ENCODE measurements at regions not wholly inside any gene's neighbourhood (a gene's known extent, or its start where the extent isn't known, plus 50 kb on each side); places are given as distances from the start of the nearest gene placed in this dataset.

DNA sequence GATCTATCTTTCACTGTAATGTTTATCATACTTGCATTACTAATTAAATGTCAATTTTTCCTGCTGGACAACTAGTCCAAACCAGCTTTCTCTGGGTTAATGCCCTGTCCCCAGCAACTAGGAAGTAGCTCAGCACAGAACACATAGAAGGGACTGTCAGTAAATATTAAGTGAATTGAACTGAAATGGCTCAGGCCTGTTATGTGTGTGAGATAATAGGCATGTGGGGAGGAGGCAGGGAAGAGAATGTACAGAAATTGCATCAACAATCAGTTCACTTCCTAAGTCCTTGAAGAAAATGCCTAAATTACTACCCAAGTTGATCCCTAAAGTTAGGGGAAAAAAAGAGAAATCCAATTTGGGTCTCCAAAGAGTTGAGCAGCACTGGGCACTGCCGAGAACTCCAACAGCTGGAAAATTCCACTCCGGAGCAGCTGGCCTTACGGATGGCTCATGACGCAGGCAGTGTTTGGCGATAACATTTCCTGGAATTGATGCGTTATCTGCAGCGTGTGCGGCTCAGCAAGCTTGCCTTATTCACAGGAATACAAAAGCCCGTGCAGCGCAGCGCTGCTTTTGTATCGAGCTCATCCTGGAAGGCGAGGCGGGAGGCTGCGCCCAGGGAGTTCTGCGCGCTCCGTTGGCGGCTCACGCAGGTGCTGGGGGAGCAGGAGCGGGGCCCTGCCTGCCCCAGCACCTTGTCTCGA is 297.3 kb upstream of the LCORL start (continued):
- TF ChIP-seq BRD4 (CRISPR knock-in tag; IDR thresholded peaks at IDR 0.05): no peak
- TF ChIP-seq ZNF337 (CRISPR knock-in tag; IDR thresholded peaks at IDR 0.05; ENCODE audit: borderline replicate concordance, low read depth): no peak
- TF ChIP-seq, protein P1, sequence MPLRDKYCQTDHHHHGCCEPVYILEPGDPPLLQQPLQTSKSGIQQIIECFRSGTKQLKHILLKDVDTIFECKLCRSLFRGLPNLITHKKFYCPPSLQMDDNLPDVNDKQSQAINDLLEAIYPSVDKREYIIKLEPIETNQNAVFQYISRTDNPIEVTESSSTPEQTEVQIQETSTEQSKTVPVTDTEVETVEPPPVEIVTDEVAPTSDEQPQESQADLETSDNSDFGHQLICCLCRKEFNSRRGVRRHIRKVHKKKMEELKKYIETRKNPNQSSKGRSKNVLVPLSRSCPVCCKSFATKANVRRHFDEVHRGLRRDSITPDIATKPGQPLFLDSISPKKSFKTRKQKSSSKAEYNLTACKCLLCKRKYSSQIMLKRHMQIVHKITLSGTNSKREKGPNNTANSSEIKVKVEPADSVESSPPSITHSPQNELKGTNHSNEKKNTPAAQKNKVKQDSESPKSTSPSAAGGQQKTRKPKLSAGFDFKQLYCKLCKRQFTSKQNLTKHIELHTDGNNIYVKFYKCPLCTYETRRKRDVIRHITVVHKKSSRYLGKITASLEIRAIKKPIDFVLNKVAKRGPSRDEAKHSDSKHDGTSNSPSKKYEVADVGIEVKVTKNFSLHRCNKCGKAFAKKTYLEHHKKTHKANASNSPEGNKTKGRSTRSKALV (CRISPR knock-in tag; IDR thresholded peaks at IDR 0.05): no peak

DNA sequence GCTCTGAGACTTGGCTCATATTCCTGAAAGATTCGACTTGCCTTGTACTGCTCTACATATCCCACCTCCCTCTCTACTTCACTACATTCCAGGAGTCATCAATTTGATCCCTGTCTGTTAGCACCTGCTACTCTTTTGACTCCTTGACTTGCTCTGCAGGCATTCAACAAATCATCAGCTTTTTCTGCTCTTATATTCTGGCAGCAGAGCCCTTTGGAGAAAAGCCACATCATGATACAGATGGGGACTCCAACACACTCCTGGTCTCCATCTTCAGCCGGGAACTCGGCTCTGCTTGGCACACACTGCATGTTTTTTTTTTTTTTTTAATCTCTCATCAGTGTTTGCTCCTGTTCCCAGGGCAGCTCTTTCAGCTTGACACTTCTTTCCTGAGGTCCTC is 293.2 kb upstream of the LCORL start:
- Histone ChIP-seq H2AFZ (ENCODE audit: low read length) (no peak overlapping the region), H3K27me3 (ENCODE audit: control insufficient read depth in 1 of 2, insufficient read depth in 2 of 2, low read length in 2 of 2) (no peaks in the 10 kb centered on the region), H3K36me3 (replicated peaks in 1 of 2; ENCODE audit: control insufficient read depth in 1 of 2, insufficient read depth in 2 of 2, low read length in 2 of 2) (no peaks in the 10 kb centered on the region), H3K4me3 (replicated peaks in 1 of 3; ENCODE audit: insufficient read depth in 1 of 3, low read depth in 2 of 3, low read length in 3 of 3) (no peak overlapping the region), H3K9me3 (ENCODE audit: low read length) (no peaks in the 10 kb centered on the region), H3K9ac (ENCODE audit: insufficient read depth, low read depth, low read length) (no peak overlapping the region), H3K79me2 (ENCODE audit: insufficient read depth, low read length) (no peaks in the 10 kb centered on the region), H3K4me2 (ENCODE audit: low read depth, low read length) (no peak overlapping the region), H3K4me1 (ENCODE audit: insufficient read depth, low read length) (no peaks in the 10 kb centered on the region), H4K20me1 (ENCODE audit: insufficient read depth, low read length) (no peaks in the 10 kb centered on the region), H3K27ac (ENCODE audit: extremely low read length, insufficient read depth, low read length) (no peak overlapping the region)
- TF ChIP-seq EED (CRISPR knock-in tag; IDR thresholded peaks at IDR 0.05) (no peak), RNF2 (conservative IDR thresholded peaks at IDR 0.05; ENCODE audit: low read depth) (no peak), ZNF709 (CRISPR knock-in tag; IDR thresholded peaks at IDR 0.05) (no peak), MIER2 (CRISPR knock-in tag; IDR thresholded peaks at IDR 0.05) (no peak)
- TF ChIP-seq, protein P2, sequence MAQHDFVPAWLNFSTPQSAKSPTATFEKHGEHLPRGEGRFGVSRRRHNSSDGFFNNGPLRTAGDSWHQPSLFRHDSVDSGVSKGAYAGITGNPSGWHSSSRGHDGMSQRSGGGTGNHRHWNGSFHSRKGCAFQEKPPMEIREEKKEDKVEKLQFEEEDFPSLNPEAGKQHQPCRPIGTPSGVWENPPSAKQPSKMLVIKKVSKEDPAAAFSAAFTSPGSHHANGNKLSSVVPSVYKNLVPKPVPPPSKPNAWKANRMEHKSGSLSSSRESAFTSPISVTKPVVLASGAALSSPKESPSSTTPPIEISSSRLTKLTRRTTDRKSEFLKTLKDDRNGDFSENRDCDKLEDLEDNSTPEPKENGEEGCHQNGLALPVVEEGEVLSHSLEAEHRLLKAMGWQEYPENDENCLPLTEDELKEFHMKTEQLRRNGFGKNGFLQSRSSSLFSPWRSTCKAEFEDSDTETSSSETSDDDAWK (CRISPR knock-in tag; IDR thresholded peaks at IDR 0.05): no peak
- in situ Hi-C loops (cut with HindIII; ENCODE audit: extremely low pct_ligation_motif_present, low pct_unique_long_range_greater_than_20kb): no loop called here
- CTCF ChIA-PET (ENCODE audit: low intra/inter-chr PET ratio, low total read pairs): no interaction called here
- DNase-seq (ENCODE audit: low spot score): no peak
- WGBS (ENCODE audit: low lambda C conversion rate): 0% methylated on average over 3 of the region's 3 CpGs
- no TSS peak for BruUV-seq (replicated peaks)
- intact Hi-C loops (cut with micrococcal nuclease; ENCODE audit: unreplicated experiment): no loop called here
- FAIRE-seq: no peak
- POLR2A ChIA-PET: no interaction called here
- no peak for ATAC-seq

All from HepG2 (cell line).